ENCODE measurements at regions not wholly inside any gene's neighbourhood (a gene's known extent, or its start where the extent isn't known, plus 50 kb on each side); places are given as distances from the start of the nearest gene placed in this dataset.

DNA sequence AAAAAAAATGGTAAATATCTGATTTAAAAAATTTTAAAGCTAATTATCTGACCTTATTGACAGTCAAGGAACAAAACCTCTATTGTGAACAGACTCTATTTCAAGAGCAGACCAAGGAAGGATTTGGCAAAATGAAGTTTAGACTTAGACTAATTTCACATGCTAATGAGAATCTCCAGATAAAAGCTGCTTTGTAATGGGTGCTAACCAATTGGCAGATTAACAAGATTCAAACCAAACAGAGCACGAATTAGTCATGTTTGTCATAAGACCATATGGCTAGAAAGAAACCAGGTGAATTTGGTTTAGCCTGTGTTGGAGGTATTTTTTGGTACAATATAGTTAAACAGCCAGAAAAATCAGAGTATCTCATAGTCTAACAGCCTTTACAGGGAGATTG, 429.1 kb upstream of the NFE2L3 start:
- Mint-ChIP-seq H3K9me3 (ENCODE audit: low read depth) (no peaks in the 10 kb centered on the region), H3K27ac (no peak overlapping the region), H3K36me3 (ENCODE audit: insufficient read depth) (no peaks in the 10 kb centered on the region), H3K4me3 (ENCODE audit: low read depth) (no peak overlapping the region), H3K4me1 (ENCODE audit: low read depth) (peaks cover 1% of the 10 kb centered on the region), H3K27me3 (peaks cover 16% of the 10 kb centered on the region)
- no peak for DNase-seq (ENCODE audit: low spot score, unreplicated experiment)
- TF ChIP-seq CTCF (IDR thresholded peaks at IDR 0.05; ENCODE audit: unreplicated experiment): no peak

GRCh38 chr7:25725451-25725850, 426.5 kb upstream of the NFE2L3 start:
- no peaks in the 10 kb centered on the region for H3K36me3 Mint-ChIP-seq (ENCODE audit: insufficient read depth)
- no peak overlapping the region for H3K27ac Mint-ChIP-seq
- peaks cover 19% of the 10 kb centered on the region for H3K27me3 Mint-ChIP-seq
- H3K4me1 Mint-ChIP-seq (ENCODE audit: low read depth): peaks cover 1% of the 10 kb centered on the region
- no peaks in the 10 kb centered on the region for H3K9me3 Mint-ChIP-seq (ENCODE audit: low read depth)
- no peak overlapping the region for H3K4me3 Mint-ChIP-seq (ENCODE audit: low read depth)
- no peak for DNase-seq (ENCODE audit: low spot score, unreplicated experiment)
- TF ChIP-seq CTCF (IDR thresholded peaks at IDR 0.05; ENCODE audit: unreplicated experiment): no peak

DNA sequence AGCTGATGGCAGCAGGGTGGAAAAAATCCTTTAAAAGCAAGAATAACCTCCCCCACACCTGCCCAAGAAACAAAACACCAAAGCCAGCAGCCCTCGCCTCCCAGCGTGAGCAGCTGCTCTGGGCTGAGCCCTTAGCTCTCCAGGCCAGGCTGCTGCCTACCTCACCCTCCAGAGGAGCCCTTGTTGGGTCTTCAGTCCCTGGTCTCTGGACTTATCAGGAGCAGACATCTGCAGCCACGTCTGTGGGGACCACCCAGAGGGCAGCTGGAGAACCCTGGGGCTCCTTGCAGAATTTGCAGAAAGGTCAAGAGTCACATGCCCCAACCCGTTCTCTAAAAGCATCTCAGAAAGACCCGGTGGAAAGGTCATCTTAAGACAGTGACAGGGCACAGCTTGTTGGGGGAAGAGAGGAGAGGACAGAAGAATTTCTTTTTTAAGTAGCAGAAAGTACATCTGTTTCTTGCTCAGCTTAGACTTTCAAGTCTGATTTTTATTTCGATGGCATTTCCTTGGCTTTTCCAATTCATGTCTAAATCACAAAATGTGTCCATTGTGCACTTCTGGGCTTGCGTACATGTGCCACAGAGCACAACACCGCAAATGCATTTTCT, 425.7 kb upstream of the NFE2L3 start:
- TF ChIP-seq CTCF (IDR thresholded peaks at IDR 0.05; ENCODE audit: unreplicated experiment): no peak
- H3K4me1 Mint-ChIP-seq (ENCODE audit: low read depth): peaks cover 1% of the 10 kb centered on the region

DNA sequence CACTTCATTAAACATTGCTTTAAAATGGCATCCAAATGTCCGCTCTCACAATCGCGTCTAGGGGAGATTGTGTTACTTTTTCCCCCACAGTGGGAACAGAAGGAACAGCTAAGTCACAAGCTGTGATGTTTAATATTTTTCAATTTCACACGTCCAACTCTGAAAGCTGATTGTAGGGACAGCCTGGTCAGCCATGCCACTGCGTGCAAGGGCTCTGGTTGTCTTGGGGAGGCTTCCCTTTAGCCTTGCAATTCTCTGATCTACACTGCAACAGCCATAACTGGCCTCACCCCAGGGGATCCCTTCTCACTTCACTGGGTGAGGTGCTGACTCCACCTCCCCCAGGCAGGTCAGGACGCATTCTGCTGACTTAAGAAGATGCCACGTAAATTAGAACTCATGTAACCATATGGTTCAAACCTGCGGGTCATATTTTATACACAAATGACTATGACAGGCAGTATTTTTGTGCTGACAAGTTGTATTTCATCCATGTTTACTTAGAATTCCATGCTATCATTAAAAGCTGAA, 425.2 kb upstream of the NFE2L3 start:
- Mint-ChIP-seq H3K4me3 (ENCODE audit: low read depth) (no peak overlapping the region), H3K4me1 (ENCODE audit: low read depth) (peaks cover 1% of the 10 kb centered on the region), H3K9me3 (ENCODE audit: low read depth) (no peaks in the 10 kb centered on the region), H3K27ac (no peak overlapping the region), H3K27me3 (peaks cover 12% of the 10 kb centered on the region), H3K36me3 (ENCODE audit: insufficient read depth) (no peaks in the 10 kb centered on the region)
- DNase-seq (ENCODE audit: low spot score, unreplicated experiment): no peak
- TF ChIP-seq CTCF (IDR thresholded peaks at IDR 0.05; ENCODE audit: unreplicated experiment): no peak

More for the DNA sequence above, 425.7 kb upstream of the NFE2L3 start:
- no peak for DNase-seq (ENCODE audit: low spot score, unreplicated experiment)
- no peaks in the 10 kb centered on the region for H3K36me3 Mint-ChIP-seq (ENCODE audit: insufficient read depth)
- H3K4me3 Mint-ChIP-seq (ENCODE audit: low read depth): no peak overlapping the region
- peaks cover 15% of the 10 kb centered on the region for H3K27me3 Mint-ChIP-seq
- H3K27ac Mint-ChIP-seq: no peak overlapping the region
- H3K9me3 Mint-ChIP-seq (ENCODE audit: low read depth): no peaks in the 10 kb centered on the region

DNA sequence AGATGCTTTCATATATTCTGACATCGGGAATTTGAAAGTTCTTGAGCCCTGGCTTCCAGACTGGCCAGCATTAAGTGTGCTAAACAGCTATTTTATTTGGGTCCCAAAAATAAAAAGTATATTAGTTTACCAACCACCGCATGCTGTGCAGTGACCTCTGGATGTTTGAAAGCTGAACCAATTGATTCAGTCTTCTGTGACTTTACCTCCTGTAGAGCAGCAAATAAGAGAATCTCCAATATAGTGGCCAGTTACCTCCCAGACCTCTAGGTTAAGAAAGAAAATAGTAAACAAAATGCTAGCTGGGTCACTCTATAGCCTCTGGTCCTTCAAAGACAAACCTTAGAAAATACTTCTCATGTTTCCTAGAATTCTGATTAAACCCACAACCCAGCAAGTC, 424.6 kb upstream of the NFE2L3 start:
- TF ChIP-seq CTCF (IDR thresholded peaks at IDR 0.05; ENCODE audit: unreplicated experiment): no peak
- H3K36me3 Mint-ChIP-seq (ENCODE audit: insufficient read depth): no peaks in the 10 kb centered on the region
- DNase-seq (ENCODE audit: low spot score, unreplicated experiment): no peak
- H3K4me1 Mint-ChIP-seq (ENCODE audit: low read depth): peaks cover 1% of the 10 kb centered on the region
- H3K27ac Mint-ChIP-seq: no peak overlapping the region
- H3K4me3 Mint-ChIP-seq (ENCODE audit: low read depth): no peak overlapping the region
- H3K9me3 Mint-ChIP-seq (ENCODE audit: low read depth): no peaks in the 10 kb centered on the region
- peaks cover 12% of the 10 kb centered on the region for H3K27me3 Mint-ChIP-seq

Measured in progenitor cell of endocrine pancreas (in vitro differentiated cells).